Neural cell (in vitro differentiated cells): ENCODE measurements at regions not wholly inside any gene's neighbourhood (a gene's known extent, or its start where the extent isn't known, plus 50 kb on each side); places are given as distances from the start of the nearest gene placed in this dataset.

Source experiments
- H2AFZ ChIP-seq: fragments of 200-600, 300-800 bp; sonication (generic), shearing (Covaris generic); 2 replicates; pipeline ENCODE4 v1.6.0; 2014; ENCODE audit warnings: low read depth, mild to moderate bottlenecking, antibody characterized with exemption, low read length, moderate library complexity
- H3F3A ChIP-seq: fragments of 200-600 bp; shearing (Covaris generic); 2 replicates; pipeline ENCODE4 v1.6.1; 2016; ENCODE audit warnings: mild to moderate bottlenecking, moderate library complexity, mixed read lengths, antibody characterized with exemption, low read length; ENCODE audit not compliant: insufficient read depth, poor library complexity, severe bottlenecking
- H3K27ac ChIP-seq: fragments of 200-600, 300-800 bp; sonication (generic), shearing (Covaris generic); 2 replicates; pipeline ENCODE4 v1.5.1; 2014; ENCODE audit warnings: mild to moderate bottlenecking, low read length, moderate library complexity
- H3K27me3 ChIP-seq: fragments of 300-800, 200-600 bp; sonication (generic), shearing (Covaris generic); 2 replicates; pipeline ENCODE4 v1.6.0; 2014; ENCODE audit warnings: mild to moderate bottlenecking, low read depth, low read length, moderate library complexity; ENCODE audit not compliant: insufficient read depth
- H3K36me3 ChIP-seq: fragments of 300-800, 200-600 bp; sonication (generic), shearing (Covaris generic); 2 replicates; pipeline ENCODE4 v1.5.1; 2014; ENCODE audit warnings: mild to moderate bottlenecking, antibody characterized with exemption, low read length, moderate library complexity; ENCODE audit not compliant: insufficient read depth
- H3K4me2 ChIP-seq: fragments of 300-800, 200-600 bp; sonication (generic), shearing (Covaris generic); 2 replicates; pipeline ENCODE4 v1.6.0; 2014; ENCODE audit warnings: mild to moderate bottlenecking, low read length
- H3K4me3 ChIP-seq: fragments of 300-800, 200-600 bp; sonication (generic), shearing (Covaris generic); 2 replicates; pipeline ENCODE4 v1.5.1; 2014; ENCODE audit warnings: mild to moderate bottlenecking, low read length, moderate library complexity
- H3K79me2 ChIP-seq: fragments of 200-600 bp; shearing (Covaris generic); replicated peaks from 2 replicates; pipeline ENCODE4 v1.6.0; 2014; ENCODE audit warnings: mild to moderate bottlenecking, low read length, moderate library complexity; ENCODE audit not compliant: insufficient read depth
- H3K9ac ChIP-seq: fragments of 300-800, 200-600 bp; sonication (generic), shearing (Covaris generic); 2 replicates; pipeline ENCODE4 v1.6.1; 2016; ENCODE audit warnings: mild to moderate bottlenecking, low read length, mixed read lengths
- H3K9me2 ChIP-seq: fragments of 200-600 bp; shearing (Covaris generic); 2 replicates; pipeline ENCODE4 v1.6.1; 2016; ENCODE audit warnings: mild to moderate bottlenecking, low read length, mixed read lengths; ENCODE audit not compliant: insufficient read depth
- H3K9me3 ChIP-seq: fragments of 200-600, 300-800 bp; sonication (generic), shearing (Covaris generic); 2 replicates; pipeline ENCODE4 v1.6.1; 2016; ENCODE audit warnings: mild to moderate bottlenecking, mixed run types, low read length, moderate library complexity, mixed read lengths
- H4K20me1 ChIP-seq: fragments of 200-600 bp; shearing (Covaris generic); 2 replicates; pipeline ENCODE4 v1.6.1; 2016; ENCODE audit warnings: mild to moderate bottlenecking, mixed run types; ENCODE audit not compliant: insufficient read depth
- EP300 ChIP-seq: fragments of 450-650 bp; conservative IDR thresholded peaks from 2 replicates; pipeline ENCODE4 v1.6.1; 2014; ENCODE audit warnings: antibody characterized with exemption, mild to moderate bottlenecking, moderate library complexity; ENCODE audit not compliant: poor library complexity, severe bottlenecking
- EZH2 ChIP-seq: fragments of 200-600, 300-800 bp; shearing (Covaris generic), sonication (generic); IDR thresholded peaks from 2 replicates; pipeline ENCODE4 v1.6.1; 2014; ENCODE audit warnings: antibody characterized with exemption, low read length, borderline replicate concordance, mild to moderate bottlenecking; ENCODE audit not compliant: insufficient read depth, poor library complexity, severe bottlenecking
- MXI1 ChIP-seq: fragments of 450-650 bp; conservative IDR thresholded peaks from 2 replicates; pipeline ENCODE4 v1.6.1; 2014; ENCODE audit warnings: antibody characterized with exemption, mild to moderate bottlenecking; ENCODE audit not compliant: poor library complexity, severe bottlenecking
- POLR2AphosphoS5 ChIP-seq: IDR thresholded peaks from 2 replicates; pipeline ENCODE4 v1.6.1; 2012
- RAD21 ChIP-seq: fragments of 450-650 bp; conservative IDR thresholded peaks from 2 replicates; pipeline ENCODE4 v1.6.1; 2014; ENCODE audit warnings: antibody characterized with exemption, mild to moderate bottlenecking, moderate library complexity
- SMC3 ChIP-seq: fragments of 450-650 bp; conservative IDR thresholded peaks from 2 replicates; pipeline ENCODE4 v1.6.1; 2014; ENCODE audit warnings: antibody characterized with exemption, mild to moderate bottlenecking, moderate library complexity; ENCODE audit not compliant: poor library complexity
- TAF1 ChIP-seq: IDR thresholded peaks from 2 replicates; pipeline ENCODE4 v1.6.1; 2012; ENCODE audit warnings: low read depth
- TF ChIP-seq, protein P1 (sequence below): IDR thresholded peaks from 2 replicates; pipeline ENCODE4 v1.6.1; 2012; ENCODE audit warnings: borderline replicate concordance
- TF ChIP-seq, protein P2 (sequence below): fragments of 450-650 bp; IDR thresholded peaks from 2 replicates; pipeline ENCODE4 v1.5.1; 2014; ENCODE audit warnings: antibody characterized with exemption, mild to moderate bottlenecking, moderate library complexity; ENCODE audit not compliant: poor library complexity, severe bottlenecking

DNA sequence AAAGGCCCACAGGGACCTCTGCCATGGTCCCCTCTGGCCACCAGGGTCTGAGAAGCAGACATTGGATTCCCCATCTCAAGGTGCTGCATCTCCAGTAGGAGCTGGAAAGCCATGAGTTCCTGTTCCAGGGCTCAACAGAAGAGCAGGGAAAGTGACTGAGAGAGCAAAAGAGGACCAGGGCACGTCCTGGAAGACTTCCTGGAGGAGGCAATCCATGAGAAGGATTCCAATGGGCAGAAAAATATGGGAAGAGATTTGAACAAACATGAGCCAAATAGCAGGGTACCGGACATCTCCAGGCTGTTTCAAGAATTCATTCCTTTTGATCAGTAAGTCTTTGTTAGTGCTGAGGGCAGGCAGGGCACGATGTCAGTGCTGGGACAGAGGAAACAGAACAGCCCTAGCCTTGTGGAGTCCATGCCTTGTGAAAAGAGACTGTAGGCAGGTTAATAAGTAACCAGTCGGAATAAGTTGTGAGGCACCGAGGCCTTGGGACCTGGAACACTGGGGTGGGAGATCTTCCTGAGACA lies 72.8 kb upstream of the TWIST2 start:
- H3K9me2 ChIP-seq = no peaks in the 10 kb centered on the region
- H3K27me3 ChIP-seq = no peaks in the 10 kb centered on the region
- no peak overlapping the region for H3K27ac ChIP-seq
- H3K4me3 ChIP-seq = no peak overlapping the region
- no peaks in the 10 kb centered on the region for H3K79me2 ChIP-seq
- TF ChIP-seq TAF1 (no peak), EZH2 (no peak), SMC3 (no peak), MXI1 (no peak), POLR2AphosphoS5 (no peak), EP300 (no peak), RAD21 (no peak)
- TF ChIP-seq, protein P1, sequence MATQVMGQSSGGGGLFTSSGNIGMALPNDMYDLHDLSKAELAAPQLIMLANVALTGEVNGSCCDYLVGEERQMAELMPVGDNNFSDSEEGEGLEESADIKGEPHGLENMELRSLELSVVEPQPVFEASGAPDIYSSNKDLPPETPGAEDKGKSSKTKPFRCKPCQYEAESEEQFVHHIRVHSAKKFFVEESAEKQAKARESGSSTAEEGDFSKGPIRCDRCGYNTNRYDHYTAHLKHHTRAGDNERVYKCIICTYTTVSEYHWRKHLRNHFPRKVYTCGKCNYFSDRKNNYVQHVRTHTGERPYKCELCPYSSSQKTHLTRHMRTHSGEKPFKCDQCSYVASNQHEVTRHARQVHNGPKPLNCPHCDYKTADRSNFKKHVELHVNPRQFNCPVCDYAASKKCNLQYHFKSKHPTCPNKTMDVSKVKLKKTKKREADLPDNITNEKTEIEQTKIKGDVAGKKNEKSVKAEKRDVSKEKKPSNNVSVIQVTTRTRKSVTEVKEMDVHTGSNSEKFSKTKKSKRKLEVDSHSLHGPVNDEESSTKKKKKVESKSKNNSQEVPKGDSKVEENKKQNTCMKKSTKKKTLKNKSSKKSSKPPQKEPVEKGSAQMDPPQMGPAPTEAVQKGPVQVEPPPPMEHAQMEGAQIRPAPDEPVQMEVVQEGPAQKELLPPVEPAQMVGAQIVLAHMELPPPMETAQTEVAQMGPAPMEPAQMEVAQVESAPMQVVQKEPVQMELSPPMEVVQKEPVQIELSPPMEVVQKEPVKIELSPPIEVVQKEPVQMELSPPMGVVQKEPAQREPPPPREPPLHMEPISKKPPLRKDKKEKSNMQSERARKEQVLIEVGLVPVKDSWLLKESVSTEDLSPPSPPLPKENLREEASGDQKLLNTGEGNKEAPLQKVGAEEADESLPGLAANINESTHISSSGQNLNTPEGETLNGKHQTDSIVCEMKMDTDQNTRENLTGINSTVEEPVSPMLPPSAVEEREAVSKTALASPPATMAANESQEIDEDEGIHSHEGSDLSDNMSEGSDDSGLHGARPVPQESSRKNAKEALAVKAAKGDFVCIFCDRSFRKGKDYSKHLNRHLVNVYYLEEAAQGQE = no peak
- TF ChIP-seq, protein P2, sequence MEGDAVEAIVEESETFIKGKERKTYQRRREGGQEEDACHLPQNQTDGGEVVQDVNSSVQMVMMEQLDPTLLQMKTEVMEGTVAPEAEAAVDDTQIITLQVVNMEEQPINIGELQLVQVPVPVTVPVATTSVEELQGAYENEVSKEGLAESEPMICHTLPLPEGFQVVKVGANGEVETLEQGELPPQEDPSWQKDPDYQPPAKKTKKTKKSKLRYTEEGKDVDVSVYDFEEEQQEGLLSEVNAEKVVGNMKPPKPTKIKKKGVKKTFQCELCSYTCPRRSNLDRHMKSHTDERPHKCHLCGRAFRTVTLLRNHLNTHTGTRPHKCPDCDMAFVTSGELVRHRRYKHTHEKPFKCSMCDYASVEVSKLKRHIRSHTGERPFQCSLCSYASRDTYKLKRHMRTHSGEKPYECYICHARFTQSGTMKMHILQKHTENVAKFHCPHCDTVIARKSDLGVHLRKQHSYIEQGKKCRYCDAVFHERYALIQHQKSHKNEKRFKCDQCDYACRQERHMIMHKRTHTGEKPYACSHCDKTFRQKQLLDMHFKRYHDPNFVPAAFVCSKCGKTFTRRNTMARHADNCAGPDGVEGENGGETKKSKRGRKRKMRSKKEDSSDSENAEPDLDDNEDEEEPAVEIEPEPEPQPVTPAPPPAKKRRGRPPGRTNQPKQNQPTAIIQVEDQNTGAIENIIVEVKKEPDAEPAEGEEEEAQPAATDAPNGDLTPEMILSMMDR = no peak
- H4K20me1 ChIP-seq = no peaks in the 10 kb centered on the region
- H3K9ac ChIP-seq = no peak overlapping the region
- no peaks in the 10 kb centered on the region for H3K9me3 ChIP-seq
- no peak overlapping the region for H2AFZ ChIP-seq
- no peak overlapping the region for H3K4me2 ChIP-seq
- no peaks in the 10 kb centered on the region for H3F3A ChIP-seq
- H3K36me3 ChIP-seq = no peaks in the 10 kb centered on the region

DNA sequence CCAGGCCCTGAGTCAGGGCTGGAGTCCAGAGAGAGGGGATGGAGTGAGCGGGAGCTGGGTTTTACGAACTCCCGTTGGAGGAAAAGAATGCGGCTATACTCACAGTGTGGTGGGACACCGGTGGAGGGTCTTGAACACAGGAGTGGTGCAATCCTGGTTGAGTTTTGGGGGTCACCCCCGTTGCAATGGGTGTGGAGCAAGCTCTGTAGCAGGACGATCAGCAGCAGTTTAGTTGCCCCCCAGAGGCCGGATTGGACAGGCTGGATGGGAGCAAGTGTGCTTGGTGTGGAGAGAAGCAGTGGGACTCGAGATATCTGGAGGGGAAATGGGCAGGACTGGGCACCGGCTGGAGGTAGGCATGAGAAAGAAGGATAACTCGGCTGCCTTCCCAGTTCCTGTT lies 72.3 kb upstream of the TWIST2 start:
- Histone ChIP-seq H3K9me2 (no peaks in the 10 kb centered on the region), H3K79me2 (no peaks in the 10 kb centered on the region), H3F3A (no peaks in the 10 kb centered on the region), H3K4me3 (no peak overlapping the region), H3K9me3 (no peaks in the 10 kb centered on the region), H4K20me1 (no peaks in the 10 kb centered on the region), H3K27ac (no peak overlapping the region), H3K36me3 (no peaks in the 10 kb centered on the region), H2AFZ (no peak overlapping the region), H3K9ac (no peak overlapping the region), H3K27me3 (no peaks in the 10 kb centered on the region), H3K4me2 (no peak overlapping the region)
- no peak for TF ChIP-seq POLR2AphosphoS5
- TF ChIP-seq SMC3 = no peak
- TF ChIP-seq, protein P1 = no peak
- no peak for TF ChIP-seq TAF1
- TF ChIP-seq EZH2 = no peak
- TF ChIP-seq, protein P2 = no peak
- no peak for TF ChIP-seq MXI1
